ENCODE measurements at regions not wholly inside any gene's neighbourhood (a gene's known extent, or its start where the extent isn't known, plus 50 kb on each side); places are given as distances from the start of the nearest gene placed in this dataset.

GRCh38 chr19:29399804-29400203 is 126.0 kb upstream of the VSTM2B start:
- Histone ChIP-seq H3K4me3 (ENCODE audit: low read depth in 2 of 2, low read length in 1 of 2) (no peak overlapping the region), H3K4me2 (no peak overlapping the region), H3K27me3 (ENCODE audit: insufficient read depth) (peaks cover 20% of the 10 kb centered on the region), H3K9me2 (no peaks in the 10 kb centered on the region), H3K27ac (ENCODE audit: low read depth in 2 of 2, low read length in 1 of 2) (no peak overlapping the region), H3K4me1 (ENCODE audit: control insufficient read depth in 1 of 2, insufficient read depth in 2 of 2, low read depth in 1 of 2, low read length in 1 of 2) (no peaks in the 10 kb centered on the region; a peak in 1 of 4 replicates), H3K9me3 (no peaks in the 10 kb centered on the region), H3F3A (replicated peaks; ENCODE audit: insufficient read depth) (no peaks in the 10 kb centered on the region), H3K79me2 (ENCODE audit: insufficient read depth) (no peaks in the 10 kb centered on the region), H3K36me3 (replicated peaks in 1 of 2; ENCODE audit: control insufficient read depth in 1 of 2, insufficient read depth in 2 of 2, low read length in 1 of 2) (no peaks in the 10 kb centered on the region), H3K9ac (no peak overlapping the region), H4K20me1 (ENCODE audit: insufficient read depth) (no peaks in the 10 kb centered on the region), H2AFZ (ENCODE audit: low read depth) (no peak overlapping the region)
- ChIA-PET POLR2A (no interaction called here), CTCF (no interaction called here)
- no peak for TF ChIP-seq YY1 (IDR thresholded peaks at IDR 0.05; ENCODE audit: low read depth)
- TF ChIP-seq RCOR1 (IDR thresholded peaks at IDR 0.05; ENCODE audit: low read length), result no peak
- TF ChIP-seq NRF1 (IDR thresholded peaks at IDR 0.05; ENCODE audit: low read depth, low read length), result no peak
- no peak for TF ChIP-seq USF2 (IDR thresholded peaks at IDR 0.05; ENCODE audit: borderline replicate concordance, low read depth, low read length)
- TF ChIP-seq PBX3 (IDR thresholded peaks at IDR 0.05), result no peak
- no peak for TF ChIP-seq CHD2 (IDR thresholded peaks at IDR 0.05; ENCODE audit: low read length, partially characterized antibody)
- no peak for TF ChIP-seq EZH2phosphoT487 (IDR thresholded peaks at IDR 0.05; ENCODE audit: borderline replicate concordance, low read depth)
- TF ChIP-seq USF1 (IDR thresholded peaks at IDR 0.05; ENCODE audit: borderline replicate concordance, low read depth), result no peak
- TF ChIP-seq POLR2AphosphoS5 (IDR thresholded peaks at IDR 0.05; ENCODE audit: low read depth, low read length), result no peak
- no peak for DNase-seq
- 6% methylated on average over 8 of the region's 8 CpGs for WGBS (ENCODE audit: low lambda C conversion rate)

GRCh38 chr19:29400917-29401711 is 124.7 kb upstream of the VSTM2B start:
- H3K4me3 ChIP-seq (ENCODE audit: low read depth in 2 of 2, low read length in 1 of 2), result no peak overlapping the region
- CTCF ChIA-PET, result interaction anchor here (0.5 to 1.4 kb wide), 2 partner anchors 14 to 36 kb away, joined by 3 to 4 read pairs; no protein-coding TSS in a partner anchor

More at GRCh38 chr19:29400917-29401711, 124.7 kb upstream of the VSTM2B start:
- H3K4me1 ChIP-seq (ENCODE audit: control insufficient read depth in 1 of 2, insufficient read depth in 2 of 2, low read depth in 1 of 2, low read length in 1 of 2), result no peaks in the 10 kb centered on the region
- TF ChIP-seq MEF2A (IDR thresholded peaks at IDR 0.05; ENCODE audit: borderline replicate concordance, low read depth), result no peak
- TF ChIP-seq RAD21 (IDR thresholded peaks at IDR 0.05; ENCODE audit: low read length), result no peak
- no peak for TF ChIP-seq NFIC (IDR thresholded peaks at IDR 0.05; ENCODE audit: borderline replicate concordance)
- 4% methylated on average over 18 of the region's 23 CpGs for WGBS (ENCODE audit: low lambda C conversion rate)
- no peaks in the 10 kb centered on the region for H3F3A ChIP-seq (replicated peaks; ENCODE audit: insufficient read depth)
- no peaks in the 10 kb centered on the region for H3K36me3 ChIP-seq (replicated peaks in 1 of 2; ENCODE audit: control insufficient read depth in 1 of 2, insufficient read depth in 2 of 2, low read length in 1 of 2)
- POLR2A ChIA-PET, result no interaction called here
- no peaks in the 10 kb centered on the region for H4K20me1 ChIP-seq (ENCODE audit: insufficient read depth)
- H3K27me3 ChIP-seq (ENCODE audit: insufficient read depth), result peaks cover 33% of the 10 kb centered on the region
- no peak overlapping the region for H3K4me2 ChIP-seq
- H3K79me2 ChIP-seq (ENCODE audit: insufficient read depth), result no peaks in the 10 kb centered on the region
- no peak for DNase-seq
- no peak overlapping the region for H3K9ac ChIP-seq
- H3K9me3 ChIP-seq, result no peaks in the 10 kb centered on the region
- H3K27ac ChIP-seq (ENCODE audit: low read depth in 2 of 2, low read length in 1 of 2), result no peak overlapping the region
- H3K9me2 ChIP-seq, result no peaks in the 10 kb centered on the region
- no peak overlapping the region for H2AFZ ChIP-seq (ENCODE audit: low read depth)

Data from SK-N-SH (cell line).